Lung (tissue), 11 donors: ENCODE measurements at regions not wholly inside any gene's neighbourhood (a gene's known extent, or its start where the extent isn't known, plus 50 kb on each side); places are given as distances from the start of the nearest gene placed in this dataset.

ENCODE experiments used
- ATAC-seq: fragments of 200-7000 bp; cut with Tn5 transposase; one replicate; pipeline ENCODE4 v1.9.1; 2020; ENCODE audit warnings: moderate number of reproducible peaks; ENCODE audit not compliant: insufficient read depth, low FRiP score
- DNase-seq, 3 donors: peaks; one replicate each; pipeline ENCODE4 v3.0.0-alpha.2; 2013 to 2017
- H3K27ac ChIP-seq, 2 donors: one replicate each; pipeline ENCODE4 v1.5.1; 2013; ENCODE audit warnings: mild to moderate bottlenecking in 2 of 2, moderate library complexity in 2 of 2, control low read depth in 1 of 2, inconsistent platforms in 1 of 2, low read depth in 1 of 2, low read length in 1 of 2
- H3K27me3 ChIP-seq, 3 donors: one replicate each; pipeline ENCODE4 v1.5.1; 2013; ENCODE audit warnings: low read length in 2 of 3; ENCODE audit not compliant: control insufficient read depth in 3 of 3, insufficient read depth in 3 of 3
- H3K36me3 ChIP-seq, 4 donors: one replicate each; pipeline ENCODE4 v1.5.1; 2013; ENCODE audit warnings: low read length in 4 of 4, mild to moderate bottlenecking in 1 of 4, moderate library complexity in 1 of 4; ENCODE audit not compliant: control insufficient read depth in 4 of 4, insufficient read depth in 4 of 4
- H3K4me1 ChIP-seq, 5 donors: one replicate each; pipeline ENCODE4 v1.5.1; 2013; ENCODE audit warnings: low read length in 5 of 5, mild to moderate bottlenecking in 2 of 5, moderate library complexity in 1 of 5; ENCODE audit not compliant: control insufficient read depth in 5 of 5, insufficient read depth in 5 of 5
- H3K4me3 ChIP-seq: one replicate; pipeline ENCODE4 v1.5.1; 2013; ENCODE audit warnings: mild to moderate bottlenecking, control low read depth, moderate library complexity
- H3K9ac ChIP-seq, 2 donors: one replicate each; pipeline ENCODE4 v1.5.1; 2013; ENCODE audit warnings: low read length in 2 of 2, control low read depth in 1 of 2; ENCODE audit not compliant: insufficient read depth in 1 of 2
- H3K9me3 ChIP-seq, 4 donors: one replicate each; pipeline ENCODE4 v1.5.1; 2013; ENCODE audit warnings: low read length in 3 of 4, mild to moderate bottlenecking in 1 of 4, moderate library complexity in 1 of 4; ENCODE audit not compliant: control insufficient read depth in 4 of 4, insufficient read depth in 3 of 4
- WGBS, 2 donors: extraction: QIAGEN DNeasy Blood & Tissue Kit; methylation state at CpG; one replicate each; pipeline ENCODE4 v1.1.7; 2013; 5-methylcytosine and 5-hydroxymethylcytosine counted together
- TF ChIP-seq, protein P1 (sequence below): IDR thresholded peaks from 2 replicates; pipeline ENCODE4 v1.5.1; 2012; ENCODE audit warnings: mild to moderate bottlenecking; ENCODE audit errors: control extremely low read depth, extremely low read depth
- donor health status: control.
- donor health status: control.
- donor health status: Bipolar disorder and iron deficiency.
- donor health status: healthy.
- donor health status: DM: yes; HTN: yes; CAD: no.

DNA sequence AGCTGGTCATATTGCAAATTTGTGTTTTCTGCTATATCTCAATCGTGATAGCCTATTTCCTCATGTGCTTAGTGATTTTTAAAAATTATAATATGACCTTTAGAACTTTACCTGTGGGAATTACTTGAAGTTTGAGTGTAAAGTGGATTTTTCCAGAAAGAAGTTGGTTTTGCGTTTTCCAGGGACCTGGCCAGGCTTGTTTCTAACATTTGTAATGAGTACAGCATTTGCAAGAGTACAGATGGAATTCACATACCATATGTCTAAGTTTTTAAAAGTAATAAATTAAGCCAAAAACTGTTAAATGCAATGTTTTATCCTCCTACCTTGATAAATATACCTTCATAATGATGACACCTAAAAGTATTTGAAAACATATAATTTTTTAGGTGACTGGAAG lies 443.2 kb downstream of the REEP3 start:
- H3K27ac ChIP-seq, result no peak overlapping the region
- H3K36me3 ChIP-seq, result no peaks in the 10 kb centered on the region
- H3K27me3 ChIP-seq, result no peaks in the 10 kb centered on the region
- WGBS, 2 donors, result 78 to 84% methylated on average over 2 of the region's 2 CpGs
- no peaks in the 10 kb centered on the region for H3K4me1 ChIP-seq
- no peak overlapping the region for H3K9ac ChIP-seq
- no peak overlapping the region for H3K4me3 ChIP-seq
- no peak for ATAC-seq
- peaks cover 0 to 6% (median 0%) of the 10 kb centered on the region in 4 donors for H3K9me3 ChIP-seq
- TF ChIP-seq, protein P1, sequence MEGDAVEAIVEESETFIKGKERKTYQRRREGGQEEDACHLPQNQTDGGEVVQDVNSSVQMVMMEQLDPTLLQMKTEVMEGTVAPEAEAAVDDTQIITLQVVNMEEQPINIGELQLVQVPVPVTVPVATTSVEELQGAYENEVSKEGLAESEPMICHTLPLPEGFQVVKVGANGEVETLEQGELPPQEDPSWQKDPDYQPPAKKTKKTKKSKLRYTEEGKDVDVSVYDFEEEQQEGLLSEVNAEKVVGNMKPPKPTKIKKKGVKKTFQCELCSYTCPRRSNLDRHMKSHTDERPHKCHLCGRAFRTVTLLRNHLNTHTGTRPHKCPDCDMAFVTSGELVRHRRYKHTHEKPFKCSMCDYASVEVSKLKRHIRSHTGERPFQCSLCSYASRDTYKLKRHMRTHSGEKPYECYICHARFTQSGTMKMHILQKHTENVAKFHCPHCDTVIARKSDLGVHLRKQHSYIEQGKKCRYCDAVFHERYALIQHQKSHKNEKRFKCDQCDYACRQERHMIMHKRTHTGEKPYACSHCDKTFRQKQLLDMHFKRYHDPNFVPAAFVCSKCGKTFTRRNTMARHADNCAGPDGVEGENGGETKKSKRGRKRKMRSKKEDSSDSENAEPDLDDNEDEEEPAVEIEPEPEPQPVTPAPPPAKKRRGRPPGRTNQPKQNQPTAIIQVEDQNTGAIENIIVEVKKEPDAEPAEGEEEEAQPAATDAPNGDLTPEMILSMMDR, result no peak
- no peak for DNase-seq

DNA sequence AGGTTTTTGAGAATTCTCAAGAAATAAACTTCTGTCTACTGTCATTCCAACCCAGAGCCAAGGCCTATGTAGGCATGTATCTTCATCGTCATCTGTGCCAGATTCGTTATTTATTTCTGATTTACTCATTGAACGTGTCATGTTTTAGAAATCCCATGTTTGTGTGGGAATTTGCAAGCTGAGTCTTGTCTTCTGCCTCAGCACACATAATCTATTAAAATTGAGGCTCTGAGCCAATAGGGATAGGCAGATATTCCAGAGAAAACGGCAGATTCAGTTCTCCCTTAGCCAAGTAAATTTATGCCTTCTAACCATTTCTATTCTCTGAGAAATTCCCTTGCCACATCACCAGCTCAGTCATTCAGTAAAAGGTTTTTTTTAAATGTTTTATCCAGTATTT lies 444.6 kb downstream of the REEP3 start:
- no peak for DNase-seq
- 64 to 78% methylated on average over 4 of the region's 4 CpGs for WGBS, 2 donors
- no peaks in the 10 kb centered on the region for H3K4me1 ChIP-seq
- no peak overlapping the region for H3K4me3 ChIP-seq
- no peaks in the 10 kb centered on the region for H3K27me3 ChIP-seq
- H3K36me3 ChIP-seq, result no peaks in the 10 kb centered on the region
- H3K9me3 ChIP-seq, result peaks cover 0 to 6% (median 0%) of the 10 kb centered on the region in 4 donors
- TF ChIP-seq, protein P1, result no peak
- no peak for ATAC-seq
- H3K9ac ChIP-seq, result no peak overlapping the region
- no peak overlapping the region for H3K27ac ChIP-seq

DNA sequence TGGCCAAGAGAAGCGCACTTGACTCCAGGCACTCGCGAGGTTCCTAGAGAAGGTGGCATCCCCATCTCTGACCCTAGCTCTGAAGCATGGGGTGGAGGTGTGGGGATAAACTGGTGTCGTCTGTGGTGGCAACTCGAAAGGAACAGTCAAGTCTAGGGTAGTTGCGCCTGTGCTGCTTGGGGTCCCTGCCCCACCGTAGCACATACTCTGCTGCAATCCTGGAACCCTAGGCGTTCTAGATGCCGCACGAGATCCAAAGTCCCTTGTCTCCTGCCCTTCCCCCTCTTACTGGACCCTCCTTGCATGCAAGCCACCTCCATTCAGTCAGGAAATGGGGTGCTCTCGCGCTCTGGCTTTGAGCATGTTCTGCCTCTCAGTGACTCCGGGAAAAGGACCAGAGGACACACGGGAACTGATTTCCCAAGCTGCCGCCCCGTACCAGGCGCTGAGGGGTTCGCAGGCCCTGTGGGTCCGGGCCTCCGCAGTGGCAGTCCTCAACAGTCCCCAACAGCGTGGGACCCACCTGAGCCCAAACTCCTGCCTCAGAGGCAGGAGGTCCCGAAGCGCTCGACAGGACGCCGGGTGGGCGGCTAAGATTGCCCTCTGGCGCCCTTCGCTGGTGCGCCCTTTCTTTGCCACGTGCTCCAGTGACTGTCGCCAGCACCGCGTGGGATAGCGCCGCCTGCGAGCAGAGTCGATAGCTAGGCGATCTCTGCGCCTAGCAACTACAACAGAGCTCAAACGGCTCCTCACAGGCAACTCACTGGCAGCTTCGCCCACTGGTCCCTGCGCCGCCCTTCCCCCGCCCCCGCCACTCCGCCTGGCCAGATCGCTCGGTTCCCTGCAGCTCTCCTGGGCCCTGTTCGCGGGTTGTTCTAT lies 452.0 kb downstream of the REEP3 start:
- TF ChIP-seq, protein P1, result no peak
- H3K4me1 ChIP-seq, result no peaks in the 10 kb centered on the region
- no peak overlapping the region for H3K9ac ChIP-seq
- no peak overlapping the region for H3K27ac ChIP-seq
- DNase-seq (no peak), ATAC-seq (no peak)
- WGBS, 2 donors, result 85 to 89% methylated on average over 49 to 51 of the region's 51 CpGs
- peaks cover 0 to 6% (median 0%) of the 10 kb centered on the region in 4 donors for H3K9me3 ChIP-seq
- no peak overlapping the region for H3K4me3 ChIP-seq
- no peaks in the 10 kb centered on the region for H3K36me3 ChIP-seq
- H3K27me3 ChIP-seq, result no peaks in the 10 kb centered on the region
